GM19467 (cell line): ENCODE measurements at regions not wholly inside any gene's neighbourhood (a gene's known extent, or its start where the extent isn't known, plus 50 kb on each side); places are given as distances from the start of the nearest gene placed in this dataset.

ENCODE experiments used
- ATAC-seq: cut with Tn5 transposase; IDR thresholded peaks from one replicate; pipeline ENCODE4 v1.9.1; 2021; ENCODE audit warnings: mild to moderate bottlenecking, moderate library complexity; ENCODE audit not compliant: unreplicated experiment

DNA sequence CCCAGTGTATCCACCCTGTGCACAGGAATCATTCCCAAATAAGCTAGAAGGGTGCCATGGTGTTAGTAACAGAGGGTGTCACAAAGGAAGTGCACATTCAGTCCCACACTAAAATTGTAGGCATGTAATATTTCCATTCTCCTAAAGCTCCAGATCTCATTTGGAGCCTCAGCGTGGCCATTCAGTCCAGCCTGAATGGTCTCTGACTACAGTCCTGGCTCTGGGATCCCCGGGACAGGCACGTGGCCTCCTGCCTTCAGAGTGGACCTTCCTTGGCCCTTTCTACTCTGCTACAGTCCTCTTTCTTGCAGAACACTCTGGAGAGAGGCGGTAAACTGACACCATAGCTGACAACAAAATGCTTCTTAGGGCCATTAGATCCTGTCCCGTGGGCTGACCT is 243.9 kb downstream of the IRX2 start:
- ATAC-seq, result no peak

DNA sequence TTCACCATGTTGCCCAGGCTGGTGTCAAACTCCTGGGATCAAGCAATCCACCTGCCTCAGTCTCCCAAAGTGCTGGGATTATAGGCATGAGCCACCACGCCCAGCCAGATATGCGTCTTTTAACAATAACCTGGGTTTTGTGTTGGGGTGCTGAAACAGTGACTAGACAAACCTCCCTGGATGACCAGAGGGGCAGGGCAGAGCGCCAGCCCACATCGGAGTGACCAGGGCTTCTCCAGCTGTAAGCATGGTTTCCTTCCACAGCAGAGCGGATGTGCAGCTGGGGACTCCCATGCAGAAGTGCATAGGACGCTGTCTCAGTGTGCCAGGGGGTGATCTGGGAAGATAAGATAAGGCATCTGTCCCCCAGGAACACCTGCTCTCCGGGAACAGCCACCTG is 244.9 kb downstream of the IRX2 start:
- no peak for ATAC-seq

DNA sequence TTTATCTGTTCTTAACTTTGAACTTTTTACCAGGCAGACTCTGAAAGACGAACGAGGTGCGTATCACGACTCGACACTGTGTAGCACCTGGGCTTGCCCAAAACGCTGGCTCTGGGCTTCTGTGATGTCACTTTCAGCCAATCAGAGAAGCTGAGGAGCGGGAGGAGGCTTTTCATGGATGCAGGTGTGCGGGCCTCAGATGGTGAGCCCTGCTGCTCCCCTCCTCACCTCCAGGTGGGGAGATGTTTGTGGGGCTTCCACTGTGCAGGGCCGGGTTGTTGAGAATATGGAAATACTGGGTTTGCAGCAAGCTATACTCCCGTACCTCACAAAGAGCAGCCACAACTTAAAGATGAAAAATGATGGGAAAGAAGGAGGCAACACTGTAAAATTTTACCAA is 246.3 kb downstream of the IRX2 start:
- ATAC-seq, result no peak

DNA sequence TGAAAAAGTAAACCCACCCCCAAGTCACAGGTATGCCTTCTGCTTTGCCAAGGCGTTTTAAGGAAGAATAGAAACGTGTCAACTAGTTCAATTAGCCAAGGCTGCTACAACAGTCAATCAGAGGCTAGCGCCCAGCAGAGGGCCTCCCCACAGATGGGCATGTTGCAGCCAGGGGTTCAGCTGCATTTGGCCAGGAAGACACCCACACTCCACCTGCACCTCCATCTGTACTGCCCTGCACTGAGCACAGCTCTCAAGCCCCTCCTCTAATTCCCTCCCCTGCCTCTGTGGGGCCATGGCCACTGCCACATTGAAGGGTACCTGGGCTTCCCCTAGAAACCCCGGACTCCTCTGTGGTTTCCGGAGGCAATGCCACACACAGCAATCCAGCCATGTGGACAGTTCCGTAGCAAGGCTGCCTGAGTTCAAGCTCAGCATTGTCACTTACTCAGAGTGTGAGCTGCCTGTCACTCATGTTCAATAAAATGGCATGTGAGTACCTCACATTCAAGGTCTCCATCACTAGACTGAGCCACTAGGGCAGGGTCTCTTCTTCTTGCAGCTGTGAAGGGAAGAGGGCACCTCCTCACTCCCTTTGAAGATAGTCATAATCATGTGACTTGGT is 248.4 kb downstream of the IRX2 start:
- ATAC-seq, result no peak

DNA sequence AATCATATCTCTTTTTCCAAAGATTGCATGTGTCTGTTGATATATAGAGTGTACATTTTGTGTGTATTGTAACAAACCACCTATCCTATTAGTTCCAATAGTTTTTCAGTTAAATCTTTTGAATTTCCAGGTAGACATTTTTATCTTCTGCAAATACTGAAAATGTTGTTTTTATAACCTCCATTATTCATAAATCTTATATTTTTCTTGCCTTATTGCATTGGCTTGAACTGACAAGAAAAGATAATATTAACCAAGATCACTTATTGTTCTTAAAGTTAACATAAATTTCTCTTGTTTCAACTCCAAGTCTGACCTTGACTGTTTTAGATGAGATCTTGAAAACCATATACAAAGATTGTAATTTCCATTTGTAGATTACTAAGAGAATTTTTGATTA is 251.6 kb downstream of the IRX2 start:
- ATAC-seq, result no peak

DNA sequence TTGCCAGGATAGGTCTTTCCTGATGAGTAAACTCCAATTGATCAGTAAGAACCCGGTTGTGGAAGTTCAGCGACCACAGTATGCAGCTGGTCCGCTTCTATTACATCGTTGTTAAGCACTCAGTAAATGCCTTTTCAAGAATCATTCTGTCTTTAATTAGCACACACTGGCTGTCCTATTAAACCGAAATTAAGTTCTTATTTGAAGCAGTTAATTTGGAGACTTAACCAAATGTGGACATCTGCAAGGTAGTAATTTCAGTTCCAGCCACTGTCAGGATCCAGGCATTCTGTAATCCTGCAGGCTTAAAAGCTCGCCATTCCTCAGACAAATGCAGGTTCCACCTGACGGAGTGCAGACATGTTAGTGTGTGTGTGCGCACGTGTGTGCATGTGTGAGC is 254.6 kb downstream of the IRX2 start:
- ATAC-seq, result no peak

DNA sequence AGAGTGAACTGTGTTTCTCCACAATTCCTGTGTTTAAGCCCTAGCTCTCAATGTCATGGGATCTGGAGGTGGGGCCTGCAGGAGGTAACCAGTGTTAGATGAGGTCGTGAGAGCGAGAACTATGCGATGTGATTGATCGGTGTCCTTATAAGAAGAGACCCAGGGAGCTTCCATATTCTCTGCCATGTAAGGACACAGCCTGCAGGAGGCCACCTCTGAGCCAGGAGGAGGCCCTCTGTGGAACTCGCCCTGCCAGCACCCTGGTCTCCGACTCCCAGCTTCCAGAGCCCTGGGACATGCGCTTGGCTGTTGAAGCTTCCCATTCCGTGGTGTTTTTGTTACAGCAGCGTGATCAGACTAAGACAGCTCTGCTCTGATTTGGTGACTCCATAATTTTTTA is 255.4 kb downstream of the IRX2 start:
- no peak for ATAC-seq

DNA sequence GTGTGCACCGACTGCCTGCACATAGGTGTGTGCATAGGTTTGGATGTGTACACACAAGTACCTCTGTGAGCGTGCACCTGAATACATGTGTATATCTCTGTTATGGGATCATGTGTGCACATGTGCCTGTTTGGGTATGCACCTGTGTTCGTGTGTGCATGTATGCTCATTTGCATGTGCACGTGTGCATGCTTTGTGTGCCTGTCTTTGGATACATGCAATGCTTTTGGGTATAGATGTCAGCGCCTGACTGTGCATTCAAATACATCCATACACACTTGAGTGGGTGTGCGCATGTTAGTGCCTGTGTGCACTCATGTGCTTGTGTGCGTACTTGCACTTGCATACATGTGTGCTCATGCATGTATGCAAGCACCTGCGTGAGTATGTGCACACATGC is 258.1 kb downstream of the IRX2 start:
- ATAC-seq, result no peak

DNA sequence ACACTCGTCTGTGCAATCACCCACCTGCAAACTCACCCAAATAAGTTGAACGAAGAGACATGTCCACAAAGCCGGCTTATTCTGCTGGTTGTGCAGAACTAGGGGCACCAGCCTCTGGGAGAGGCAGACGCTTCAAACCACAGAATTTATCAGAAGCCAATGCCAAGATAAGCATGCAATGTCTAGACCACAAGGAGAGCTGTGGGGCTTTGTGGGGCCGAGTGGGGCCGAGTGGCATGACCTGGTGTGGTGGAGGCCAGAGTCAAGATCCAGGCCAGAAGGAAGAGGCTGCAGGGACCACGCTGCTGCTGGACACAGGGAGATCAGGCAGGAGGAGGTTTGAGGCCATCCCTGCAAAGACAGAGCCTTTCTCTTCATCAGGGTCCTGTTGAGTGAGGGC is 259.0 kb downstream of the IRX2 start:
- ATAC-seq, result no peak

DNA sequence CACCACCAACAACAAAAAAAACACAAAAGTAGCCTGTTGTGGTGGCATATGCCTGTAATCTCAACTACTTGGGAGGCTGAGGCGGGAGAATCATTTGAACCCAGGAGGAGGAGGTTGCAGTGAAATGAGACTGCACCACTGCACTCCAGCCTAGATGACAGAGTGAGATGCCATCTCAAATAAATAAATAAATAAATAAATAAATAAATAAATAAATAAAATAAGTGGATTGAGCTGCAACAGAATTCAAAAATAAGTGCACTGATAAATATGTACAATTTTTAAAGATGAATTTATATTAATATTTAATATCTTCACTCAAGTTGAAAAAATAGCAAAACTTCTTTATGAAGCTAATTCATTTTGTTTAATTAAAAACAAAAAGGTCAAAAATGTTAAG is 259.6 kb downstream of the IRX2 start:
- ATAC-seq, result no peak

DNA sequence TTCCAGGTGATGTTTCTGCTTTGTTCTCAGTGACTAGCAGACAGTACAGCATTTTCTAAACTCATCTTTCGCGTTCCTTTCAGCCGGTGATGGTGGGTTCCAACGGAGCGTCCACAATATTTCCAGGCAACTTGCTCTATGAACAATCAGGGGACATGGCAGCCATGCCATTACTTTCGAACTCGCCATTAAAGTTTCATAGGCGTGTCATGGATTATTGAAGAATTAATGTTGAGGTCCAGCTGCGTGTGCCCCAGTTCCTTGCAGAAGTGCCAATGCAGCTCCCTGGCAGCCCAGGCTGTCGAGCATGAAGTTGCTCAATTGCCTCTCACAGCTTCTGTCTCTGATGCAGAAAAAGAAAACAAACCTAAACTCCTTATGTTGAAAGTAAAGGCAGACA is 262.2 kb downstream of the IRX2 start:
- no peak for ATAC-seq

DNA sequence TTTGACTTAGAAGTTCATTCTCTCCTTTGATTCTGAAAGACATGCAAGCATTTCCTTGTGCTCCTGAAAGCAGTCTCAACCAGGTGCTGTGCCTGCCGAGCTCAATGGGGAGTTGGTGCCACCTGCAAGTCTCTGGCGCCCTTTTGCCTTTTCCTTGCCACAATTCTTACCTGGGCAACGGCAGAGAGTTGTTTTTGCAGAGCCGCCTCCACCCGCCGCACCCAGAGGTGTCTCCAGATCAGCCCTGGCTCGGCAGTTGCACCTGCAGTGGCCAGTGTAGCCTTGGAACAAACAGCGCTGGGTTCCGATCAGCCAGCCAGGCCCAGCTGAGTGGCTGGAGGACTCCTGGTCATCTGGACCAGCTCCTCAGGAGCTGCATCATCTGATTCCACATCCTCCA is 262.9 kb downstream of the IRX2 start:
- ATAC-seq, result no peak

DNA sequence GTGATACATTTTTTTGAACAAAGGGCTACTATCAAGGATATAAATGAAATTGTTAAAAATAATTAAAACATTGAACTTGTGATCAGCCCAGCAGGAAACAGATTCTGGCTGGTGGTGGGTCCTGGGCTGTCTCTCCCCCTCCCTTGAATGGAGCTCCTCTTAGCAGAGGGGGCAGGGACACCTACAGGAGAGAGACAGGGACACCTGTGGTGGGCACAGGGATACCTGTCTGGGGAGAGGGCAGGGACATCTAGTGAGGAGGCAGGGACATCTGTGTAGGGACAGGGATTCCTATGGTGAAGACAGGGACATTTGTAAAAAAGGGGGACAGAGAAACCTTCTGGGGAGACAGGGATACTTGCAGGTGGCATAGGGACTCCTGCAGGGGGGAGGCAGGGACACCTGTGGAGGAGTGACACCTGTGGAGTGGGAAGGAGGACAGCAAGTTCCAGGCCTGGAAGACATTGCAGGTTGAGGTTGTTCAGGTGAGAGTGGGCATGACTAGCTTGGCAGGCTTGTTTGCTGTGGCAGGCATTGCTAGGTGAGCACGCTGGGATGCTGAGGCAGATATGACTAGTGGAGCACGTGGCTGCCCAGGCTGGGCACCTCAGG is 264.2 kb downstream of the IRX2 start:
- ATAC-seq, result no peak

DNA sequence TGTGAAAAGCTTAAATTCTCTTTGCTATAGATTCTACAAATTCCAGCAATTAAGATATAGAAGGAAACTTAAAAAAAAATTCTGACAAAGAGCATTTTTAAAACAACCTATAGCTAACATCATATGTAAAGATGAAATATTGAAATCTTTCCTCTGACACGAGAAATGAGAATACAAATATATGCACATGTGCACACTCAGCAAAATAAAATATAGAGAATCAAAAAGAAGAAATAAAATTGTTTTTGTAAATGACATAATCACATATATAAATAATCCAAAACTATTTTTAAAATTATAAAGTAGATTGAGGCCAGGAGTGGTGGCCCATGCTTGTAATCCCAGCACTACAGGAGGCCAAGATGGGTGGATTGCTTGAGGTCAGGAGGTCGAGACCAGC is 265.1 kb downstream of the IRX2 start:
- no peak for ATAC-seq

DNA sequence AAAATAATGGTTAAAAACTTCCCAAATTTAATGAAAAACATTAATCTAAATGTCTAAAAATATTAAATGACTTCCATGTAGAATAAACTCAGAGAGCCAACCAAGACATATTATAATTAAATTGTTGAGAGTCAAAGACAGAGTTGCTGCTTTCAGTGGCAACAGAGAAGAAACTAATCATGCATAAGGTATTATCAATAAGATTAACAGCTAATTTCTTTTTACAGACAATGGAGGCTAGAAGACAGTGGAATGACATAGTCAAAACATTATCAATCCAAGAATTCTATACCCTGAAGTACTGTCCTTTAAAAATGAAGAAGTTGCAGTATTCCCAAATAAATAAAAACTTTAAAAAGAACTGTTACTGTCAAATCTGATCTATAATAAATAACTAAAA is 268.7 kb downstream of the IRX2 start:
- no peak for ATAC-seq

DNA sequence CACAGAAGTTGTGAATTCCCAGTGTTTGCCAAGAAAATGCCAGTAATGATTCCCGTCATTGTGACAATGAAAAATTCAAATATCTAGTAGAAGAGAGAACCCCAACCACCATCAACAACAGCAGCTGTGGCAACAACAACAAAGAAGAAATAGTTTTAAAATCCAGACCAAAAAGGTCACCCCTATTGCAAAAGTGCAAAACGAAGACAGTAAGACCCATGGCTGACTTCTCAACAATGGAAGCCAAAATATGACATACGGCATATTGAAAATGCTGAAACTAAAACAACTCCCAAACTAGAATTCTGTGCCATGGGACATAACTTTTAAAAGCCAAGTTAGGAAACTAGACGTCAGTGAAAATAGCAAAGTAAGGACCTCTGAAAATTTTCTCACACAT is 270.6 kb downstream of the IRX2 start:
- ATAC-seq, result no peak

DNA sequence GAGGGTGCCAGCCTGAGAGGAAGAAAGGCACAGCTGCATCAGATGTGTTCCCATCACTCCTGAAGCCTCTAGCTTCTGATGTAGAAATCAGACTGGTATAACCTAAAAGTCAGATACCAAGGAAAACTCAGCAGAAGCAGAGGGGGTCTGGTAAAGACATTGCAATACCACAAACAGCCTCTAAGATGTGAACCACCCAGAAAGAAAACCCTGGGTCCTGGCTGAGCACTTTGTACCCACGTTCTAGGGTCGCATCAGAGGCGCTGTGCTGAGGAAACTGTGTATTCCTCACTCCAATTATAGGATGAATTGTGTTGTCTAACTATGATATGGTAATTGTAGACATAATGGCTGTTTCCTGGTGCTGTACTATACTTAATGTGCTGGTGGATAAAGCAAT is 275.6 kb downstream of the IRX2 start:
- ATAC-seq, result no peak

DNA sequence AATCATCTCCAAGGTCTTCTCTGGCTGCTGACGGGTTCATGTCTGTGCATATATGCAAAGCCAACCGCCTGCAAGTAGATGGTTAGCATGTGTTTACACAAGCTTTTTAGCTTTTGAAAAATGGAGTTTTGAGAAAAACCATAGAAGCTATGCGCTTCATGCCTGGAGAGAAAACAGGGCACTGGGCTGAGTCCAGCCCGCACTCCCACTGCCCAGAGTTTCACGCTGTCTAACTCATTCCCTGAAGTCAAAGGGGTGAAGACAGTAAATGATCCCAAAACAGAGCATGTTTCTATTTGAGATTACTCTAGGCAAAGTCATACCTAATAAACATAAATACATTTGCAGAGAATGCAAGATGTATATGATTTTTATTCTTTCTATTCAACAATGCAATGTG is 278.8 kb downstream of the IRX2 start:
- no peak for ATAC-seq

DNA sequence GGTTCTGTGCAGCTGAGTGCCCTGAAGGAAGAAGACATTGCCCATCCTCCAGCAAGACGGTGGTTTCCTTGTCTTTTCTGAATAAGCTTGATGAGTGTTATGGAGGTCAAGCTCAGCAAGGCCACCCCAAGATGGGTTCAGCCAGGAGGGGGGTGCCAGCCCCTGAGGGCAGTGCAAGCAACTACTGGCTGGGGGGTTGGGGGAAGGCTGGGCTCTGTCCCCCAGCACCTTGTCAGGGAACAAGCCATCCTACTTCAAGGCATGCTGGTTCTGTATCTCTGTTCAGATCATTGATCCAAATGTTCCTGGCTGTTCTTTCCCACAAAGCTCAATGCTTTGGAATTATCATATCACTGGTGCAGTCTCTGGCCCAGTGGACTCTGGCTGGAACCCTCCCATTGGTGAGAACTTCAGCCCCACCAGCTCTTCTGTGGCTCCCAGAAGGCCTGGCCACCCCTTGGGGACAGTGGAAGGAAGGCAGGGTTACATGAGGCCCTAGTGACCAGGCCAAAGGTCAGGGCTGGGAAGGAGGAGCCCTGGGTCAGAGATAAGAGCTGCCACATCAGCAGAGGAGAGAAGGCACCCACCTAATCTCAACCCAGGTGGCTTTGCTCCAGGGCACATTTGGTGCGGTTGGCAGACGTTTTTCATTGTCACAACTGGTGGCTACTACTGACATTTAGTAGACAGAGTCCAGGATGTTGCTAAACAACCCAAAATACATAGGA is 280.2 kb downstream of the IRX2 start:
- ATAC-seq, result no peak

DNA sequence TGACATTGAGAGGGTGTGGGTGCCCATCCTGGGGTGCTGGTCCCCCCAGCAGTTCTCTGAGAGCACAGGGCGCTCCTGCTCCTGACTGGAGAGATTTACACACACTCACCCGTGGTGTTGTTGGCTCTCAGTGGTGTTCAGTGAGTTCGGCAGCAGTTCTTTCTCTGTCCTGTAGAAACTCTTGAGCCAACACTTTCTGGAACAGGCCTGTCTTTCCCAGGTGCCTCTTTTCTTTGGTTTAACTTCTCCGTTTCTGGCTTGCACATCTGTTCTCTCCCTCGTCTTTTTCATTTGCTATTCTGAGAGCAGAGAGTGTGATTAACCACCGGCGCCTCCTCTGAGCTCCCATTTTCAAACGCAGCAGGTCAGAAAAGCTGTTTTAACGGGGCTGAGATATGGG is 284.5 kb downstream of the IRX2 start:
- ATAC-seq, result no peak

DNA sequence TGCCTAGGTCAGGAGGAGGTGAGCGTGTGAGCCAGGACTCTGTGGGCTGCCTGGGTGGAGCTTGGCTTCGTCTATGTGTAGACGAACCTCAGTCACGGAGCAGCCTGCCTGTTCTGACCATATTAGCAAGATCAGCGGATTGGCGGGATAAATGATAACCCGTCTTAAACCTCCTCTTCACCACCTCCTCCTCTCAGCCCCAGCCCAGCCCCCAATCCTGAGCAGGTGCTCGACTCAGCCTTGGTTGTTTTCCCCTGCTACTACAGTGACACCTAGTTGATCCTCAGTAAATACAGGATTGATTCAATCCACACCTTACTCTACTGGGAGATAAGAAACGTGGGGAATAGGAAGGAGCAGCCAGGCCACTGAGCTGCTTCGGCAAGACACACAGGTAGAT is 286.1 kb downstream of the IRX2 start:
- ATAC-seq, result no peak

DNA sequence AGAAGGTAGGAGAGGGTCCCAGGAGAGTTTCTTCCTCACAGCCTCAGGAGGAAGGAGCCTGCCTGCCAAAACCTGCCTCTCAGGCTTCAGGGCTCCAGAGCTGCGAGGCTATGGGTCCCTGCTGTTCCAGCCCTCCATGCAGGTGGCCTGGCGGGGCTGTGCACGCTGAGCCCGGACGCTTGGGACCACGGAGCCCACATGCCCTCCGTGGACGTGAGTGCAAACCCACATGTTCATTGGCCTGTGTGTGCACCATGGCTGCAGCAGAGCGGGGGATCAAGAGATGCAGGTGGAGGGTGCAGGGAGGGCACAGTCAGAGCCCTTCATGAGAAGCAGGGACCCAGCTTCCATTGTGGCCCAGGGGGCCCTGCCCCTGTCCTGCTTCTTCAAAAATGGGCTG is 287.3 kb downstream of the IRX2 start:
- ATAC-seq, result no peak
